HG03575 (cell line): ENCODE measurements at regions not wholly inside any gene's neighbourhood (a gene's known extent, or its start where the extent isn't known, plus 50 kb on each side); places are given as distances from the start of the nearest gene placed in this dataset.

ENCODE experiments used
- ATAC-seq: cut with Tn5 transposase; IDR thresholded peaks from one replicate; pipeline ENCODE4 v1.9.1; 2021; ENCODE audit not compliant: unreplicated experiment, insufficient number of reproducible peaks, low FRiP score; ENCODE audit errors: extremely low read depth

DNA sequence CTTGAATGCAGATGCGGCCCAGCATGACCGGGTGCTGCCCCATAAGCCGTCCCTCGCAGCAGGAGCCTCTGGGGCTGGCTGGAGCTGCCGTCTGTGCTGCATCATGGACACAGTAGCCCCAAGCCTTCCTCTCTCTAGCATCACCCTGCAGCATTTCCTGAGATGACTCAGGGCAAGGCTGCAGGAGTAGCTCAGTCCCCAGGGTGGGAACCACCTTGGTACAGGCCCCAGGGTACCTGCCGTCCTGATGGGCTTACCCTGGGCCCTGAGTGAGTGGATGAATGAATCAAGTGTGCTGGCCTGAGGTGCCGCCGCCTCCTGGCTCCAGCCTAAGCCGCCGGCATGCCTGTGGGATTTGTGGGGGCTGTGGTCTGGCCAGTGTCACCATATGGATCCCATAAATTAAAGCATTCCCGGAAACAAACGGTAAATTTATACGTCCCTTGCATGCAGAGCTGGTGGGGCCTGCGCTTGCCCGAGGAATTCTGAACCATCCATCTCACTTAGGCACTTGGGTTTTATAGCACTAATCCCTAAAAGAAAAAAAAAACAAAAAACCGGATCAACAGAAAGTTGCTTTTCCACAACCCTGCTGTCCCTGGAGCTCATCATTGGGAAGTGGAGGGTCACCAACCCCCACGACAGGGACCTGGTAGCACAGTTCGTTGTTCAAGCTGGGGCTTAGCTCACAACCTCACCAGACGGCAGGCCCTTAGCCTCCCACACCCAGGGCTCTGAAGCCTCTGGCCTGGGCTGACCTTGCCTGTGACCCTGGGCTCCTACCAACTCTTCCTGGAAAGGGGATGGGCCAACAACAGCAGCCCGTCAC, 242.6 kb upstream of the CIBAR2 start:
- no peak for ATAC-seq

DNA sequence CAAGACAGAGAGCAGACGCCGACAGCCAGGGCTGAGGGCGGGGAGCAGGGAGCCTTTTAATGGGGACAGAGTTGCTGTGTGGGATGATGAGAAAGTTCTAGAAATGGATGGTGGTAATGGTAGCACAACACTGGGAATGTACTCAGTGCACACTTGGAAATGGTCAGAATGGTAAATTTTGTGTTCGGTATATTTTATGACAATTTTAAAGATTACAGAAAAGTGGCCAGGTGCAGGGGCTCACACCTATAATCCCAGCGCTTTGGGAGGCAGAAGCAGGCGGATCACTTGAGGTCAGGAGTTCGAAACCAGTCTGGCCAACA, 243.2 kb upstream of the CIBAR2 start:
- ATAC-seq = no peak

DNA sequence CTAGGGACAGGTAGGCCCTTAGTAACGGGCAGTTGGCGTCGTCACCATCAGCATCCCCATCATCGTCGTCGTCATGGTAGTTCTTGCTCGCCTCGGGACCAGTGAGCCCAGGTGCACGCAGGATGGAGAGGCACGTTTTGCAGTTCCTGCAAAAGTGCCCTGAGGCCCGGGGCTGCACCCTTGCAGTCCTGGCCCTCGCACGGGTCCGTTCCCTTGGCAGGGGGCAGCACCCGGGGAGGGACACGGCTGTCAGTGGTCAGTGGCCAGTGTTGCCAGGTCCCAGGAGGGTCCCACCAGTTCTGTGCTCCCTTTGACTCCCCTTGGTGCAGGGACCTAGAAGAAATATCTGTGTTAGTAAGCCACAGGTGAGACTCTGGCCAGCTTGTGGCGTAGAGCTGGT, 243.9 kb upstream of the CIBAR2 start:
- no peak for ATAC-seq

DNA sequence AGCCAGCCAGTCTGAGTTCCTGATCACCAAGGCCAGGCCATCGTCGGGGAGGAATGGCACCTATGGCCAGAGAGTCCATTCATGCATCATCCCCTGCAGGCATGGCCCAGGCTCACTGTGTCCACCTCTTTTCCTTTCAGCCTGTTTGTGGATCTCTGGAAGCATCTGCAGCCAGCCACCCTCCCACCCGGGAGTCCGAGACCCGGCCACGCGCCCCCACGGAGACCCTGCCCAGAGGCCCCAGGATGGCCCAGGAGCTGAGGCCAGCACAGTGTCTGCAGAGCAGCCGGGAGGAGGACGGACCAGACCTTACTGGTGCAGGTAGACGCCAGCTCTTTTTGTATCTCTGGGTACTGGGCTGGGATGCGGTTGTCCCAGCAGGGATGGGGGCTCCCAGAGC, 245.1 kb upstream of the CIBAR2 start:
- ATAC-seq = no peak

DNA sequence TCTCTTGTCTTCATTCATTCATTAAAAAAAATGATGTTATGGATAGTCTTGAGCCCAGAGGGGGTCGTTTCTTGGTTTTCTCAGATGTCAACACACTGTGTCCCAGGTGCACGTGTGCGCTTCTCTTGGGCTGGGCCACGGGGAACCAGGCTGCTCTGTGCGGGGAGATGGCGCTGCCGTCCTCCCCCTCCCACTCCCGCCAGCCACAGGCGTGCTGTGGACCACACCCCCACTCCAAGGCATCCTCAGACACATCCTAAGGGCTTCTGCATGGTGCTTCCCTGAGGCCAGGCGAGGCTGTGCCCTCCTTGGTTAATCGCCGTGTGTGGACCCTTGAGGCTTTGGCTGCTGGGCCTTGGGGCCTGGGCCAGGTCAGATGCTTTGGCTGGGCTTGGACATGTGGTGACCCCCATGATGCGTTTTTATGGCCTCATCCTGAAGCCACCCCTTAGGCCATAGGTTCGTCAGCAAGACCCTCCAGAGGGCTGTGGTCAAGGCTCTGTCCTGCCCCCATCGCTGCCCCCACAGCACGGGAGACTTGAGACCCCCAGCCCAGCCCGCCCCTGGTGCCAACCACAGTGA, 245.7 kb upstream of the CIBAR2 start:
- no peak for ATAC-seq

DNA sequence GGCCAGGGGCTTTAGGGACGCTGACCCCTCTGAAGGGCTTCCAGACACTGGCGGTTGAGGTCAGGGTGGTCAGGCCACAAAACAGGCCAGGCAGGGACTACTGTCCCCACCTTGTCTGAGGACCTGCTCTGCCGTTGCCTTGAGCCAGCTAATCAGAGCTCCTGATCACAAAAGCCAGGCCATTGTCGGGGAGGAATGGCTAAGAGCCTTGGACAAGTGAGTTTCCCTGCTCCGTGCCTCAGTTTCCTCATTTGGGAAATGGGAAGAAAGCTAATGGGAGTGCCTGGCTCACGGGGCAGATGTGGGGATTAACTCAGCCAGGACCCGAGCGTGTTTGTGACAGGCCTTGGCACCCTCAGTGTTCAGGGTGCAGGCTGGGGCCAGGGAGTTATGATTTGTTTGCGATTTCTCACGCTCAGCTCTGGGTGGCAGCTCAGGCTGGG, 246.5 kb upstream of the CIBAR2 start:
- ATAC-seq = no peak

DNA sequence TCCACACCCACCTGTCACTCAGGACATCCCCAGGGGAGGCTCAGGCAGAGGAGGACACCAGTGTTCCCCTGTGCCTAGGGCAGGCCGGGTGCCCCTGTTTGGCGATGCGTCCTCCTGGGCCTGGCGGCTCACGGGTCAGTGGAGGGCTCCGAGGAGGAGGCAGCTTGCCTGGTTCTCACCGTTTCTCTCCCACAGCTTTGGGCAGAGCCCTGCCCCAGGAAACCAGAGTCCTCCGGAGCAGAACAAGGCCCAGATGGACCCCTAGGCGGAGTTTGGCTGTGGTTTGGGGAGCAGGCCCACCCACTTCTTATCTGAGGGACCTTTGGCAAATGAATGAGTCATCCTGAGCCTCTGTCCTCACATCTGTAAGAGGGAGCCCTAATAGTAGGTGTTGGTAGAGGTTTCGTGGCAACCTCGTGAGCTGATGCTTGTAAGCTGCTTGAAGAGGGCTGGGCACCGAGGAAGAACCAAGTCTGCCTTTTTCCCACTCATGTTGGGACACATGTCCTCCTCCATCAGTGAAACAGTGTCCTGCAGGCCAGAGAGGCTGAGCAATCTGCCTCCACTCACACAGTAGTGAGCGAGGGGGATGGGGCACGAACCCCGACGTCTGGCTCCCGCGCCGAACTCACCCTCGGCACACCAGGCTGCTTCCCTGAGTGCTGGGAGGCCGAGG, 247.0 kb upstream of the CIBAR2 start:
- ATAC-seq = no peak

DNA sequence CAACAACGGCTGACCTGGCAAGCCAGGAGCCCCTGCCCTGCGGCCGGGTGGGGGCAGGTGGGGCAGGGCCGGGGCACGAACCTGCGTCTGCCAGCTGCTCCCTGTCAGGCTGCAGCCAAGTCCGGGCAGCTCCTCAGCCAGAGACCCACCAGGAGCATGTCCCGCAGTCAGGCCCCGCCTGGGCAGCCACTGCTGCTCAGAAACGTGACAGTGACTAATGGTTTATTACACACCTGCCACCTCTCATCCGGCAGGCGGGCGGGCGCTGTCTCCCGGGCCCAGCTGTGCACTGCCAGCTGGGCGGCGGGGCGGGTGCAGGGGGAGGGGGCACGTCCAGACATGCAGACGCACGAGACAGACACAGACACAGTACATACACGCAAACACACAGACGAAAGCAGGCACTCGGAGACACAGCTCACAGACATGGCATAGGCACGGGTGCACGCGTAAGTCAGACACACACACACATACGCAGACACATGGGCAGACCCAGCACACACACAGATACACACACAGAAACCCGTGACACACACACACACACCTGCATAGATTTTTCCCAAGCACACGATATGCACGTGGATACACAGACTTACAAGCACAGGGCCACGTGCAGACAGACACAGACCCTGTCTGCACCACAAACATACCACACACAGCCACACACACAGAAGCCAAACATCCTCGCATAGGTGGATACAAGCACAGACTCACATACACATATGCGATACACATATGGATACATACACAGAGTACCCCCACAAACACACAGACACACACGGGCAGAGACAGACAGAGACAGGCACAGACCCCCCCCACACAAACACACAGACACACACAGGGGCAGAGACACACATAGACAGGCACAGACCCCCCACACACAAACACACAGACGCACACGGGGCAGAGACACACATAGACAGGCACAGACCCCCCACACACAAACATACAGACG, 248.3 kb upstream of the CIBAR2 start:
- no peak for ATAC-seq

DNA sequence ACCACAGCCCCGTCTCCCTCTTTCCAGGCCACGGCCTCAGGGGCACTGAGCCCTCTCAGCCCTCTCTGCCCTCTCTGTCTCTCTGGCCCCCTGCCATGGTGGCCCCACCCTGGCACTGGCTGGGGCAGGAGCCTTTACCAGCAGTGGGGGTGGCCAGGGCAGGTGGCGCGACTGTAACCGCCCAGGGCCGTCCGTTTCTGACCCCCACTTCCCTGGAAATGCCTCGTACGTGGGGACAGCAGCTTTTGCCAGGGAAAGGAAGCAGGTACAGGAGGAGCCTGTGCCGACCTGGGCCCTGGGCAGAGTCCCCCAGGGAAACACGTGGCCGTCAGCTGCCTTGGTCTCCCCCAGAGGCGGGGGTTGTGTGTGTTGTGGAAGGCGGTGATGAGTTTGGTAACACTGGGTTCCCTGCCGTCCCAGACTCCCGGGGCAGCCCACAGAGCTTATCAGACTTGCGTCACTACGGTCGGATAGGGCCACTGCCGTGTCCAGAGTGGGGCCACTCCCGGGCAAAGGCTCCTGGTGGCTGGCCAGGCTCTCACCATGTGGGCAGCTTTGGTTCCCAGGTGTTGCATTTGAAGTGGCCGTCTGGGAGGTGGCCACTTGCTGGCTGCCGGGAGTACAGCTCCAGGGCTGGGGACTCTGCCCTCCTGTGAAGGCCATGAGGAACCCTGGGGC, 249.3 kb upstream of the CIBAR2 start:
- ATAC-seq = no peak

DNA sequence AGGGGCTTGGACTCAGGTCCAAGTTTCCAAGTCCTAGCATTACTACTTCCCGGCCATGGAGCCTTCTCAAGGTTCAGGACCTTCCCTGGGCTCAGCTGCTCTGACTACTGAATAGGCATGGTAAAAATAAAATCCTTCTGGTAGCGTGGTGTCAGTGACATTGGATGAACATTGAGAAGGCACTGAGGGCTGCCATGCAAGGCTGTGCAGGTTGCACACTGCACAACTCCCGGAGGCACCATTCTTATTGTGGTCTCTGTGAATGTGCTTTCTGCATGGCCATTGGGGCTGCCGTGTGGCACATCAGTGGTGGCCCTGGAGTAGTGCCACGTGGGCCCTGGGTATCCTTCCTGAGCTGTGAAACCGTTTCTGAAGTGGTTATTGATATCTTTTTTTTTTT, 250.2 kb upstream of the CIBAR2 start:
- no peak for ATAC-seq

DNA sequence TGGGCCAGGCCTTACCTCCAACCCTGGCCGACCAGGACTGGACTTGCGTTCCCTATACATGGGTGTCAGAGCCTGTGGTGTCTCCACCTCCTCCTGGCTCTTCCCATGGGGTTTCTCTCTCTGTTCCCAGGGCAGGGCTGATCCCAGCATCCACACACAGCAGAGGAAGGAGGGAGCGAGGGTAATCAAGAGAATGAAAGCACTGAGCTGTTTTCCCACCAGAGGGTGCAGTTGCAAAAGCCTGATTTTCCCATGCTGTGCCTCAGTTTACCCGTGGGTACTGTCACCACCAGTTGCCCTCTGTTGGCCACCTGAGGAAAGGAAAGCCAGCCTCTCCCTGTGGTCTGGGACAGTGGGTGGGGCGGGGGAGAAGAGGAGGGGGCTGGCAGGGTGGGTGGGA, 249.7 kb upstream of the GSE1 start:
- no peak for ATAC-seq

DNA sequence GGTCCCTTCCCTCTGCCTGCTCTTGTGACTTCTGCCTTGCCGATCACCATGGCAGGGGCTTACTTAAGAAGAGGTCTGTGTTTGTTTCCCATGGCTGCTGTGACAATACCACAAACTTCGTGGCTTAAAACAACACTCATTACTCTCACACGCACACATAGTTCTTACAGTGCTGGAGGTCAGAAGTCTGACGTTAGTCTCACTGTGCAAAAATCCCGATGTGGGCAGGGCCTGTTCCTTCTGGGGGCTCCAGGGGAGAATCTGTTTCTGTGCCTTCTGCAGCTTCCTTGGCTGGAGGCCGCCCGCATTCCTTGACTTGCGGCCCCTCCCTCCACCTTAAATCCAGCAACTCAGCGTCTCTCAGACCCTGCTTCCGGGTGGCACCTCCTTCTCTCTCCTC, 249.2 kb upstream of the GSE1 start:
- no peak for ATAC-seq

DNA sequence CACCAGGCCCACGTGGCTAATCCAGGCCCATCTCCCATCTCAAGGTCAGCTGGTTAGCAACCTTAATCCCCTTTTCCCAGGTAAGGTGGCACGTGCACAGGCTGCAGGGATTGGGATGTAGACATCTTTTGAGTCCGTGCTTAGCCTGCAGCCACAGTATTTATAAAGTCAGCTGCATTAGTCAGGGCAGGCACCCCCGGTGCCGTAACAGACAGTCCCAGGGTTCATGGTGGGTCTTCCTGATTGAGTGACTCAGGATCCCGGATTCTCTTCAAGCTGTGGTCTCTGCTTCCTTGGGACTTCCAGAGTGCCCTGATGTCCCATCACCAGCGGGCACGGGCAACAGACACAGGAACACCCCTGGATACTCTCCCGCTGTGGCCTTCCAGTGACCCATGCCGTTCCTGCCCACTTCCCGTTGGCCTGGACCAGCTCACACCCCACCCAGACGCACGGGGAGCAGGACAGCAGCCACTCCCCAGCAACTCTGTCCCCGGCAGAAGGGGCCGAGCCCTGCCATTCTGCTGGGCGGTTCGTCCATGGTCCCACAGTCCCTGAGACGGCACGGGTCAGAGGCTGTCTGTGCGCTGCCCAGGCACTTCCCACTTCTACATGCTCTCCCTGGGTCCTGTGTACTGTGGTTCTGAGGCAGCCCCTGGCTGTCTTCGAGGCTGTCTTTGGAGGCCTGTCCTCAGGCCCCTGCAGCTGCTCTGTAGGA, 248.6 kb upstream of the GSE1 start:
- no peak for ATAC-seq

DNA sequence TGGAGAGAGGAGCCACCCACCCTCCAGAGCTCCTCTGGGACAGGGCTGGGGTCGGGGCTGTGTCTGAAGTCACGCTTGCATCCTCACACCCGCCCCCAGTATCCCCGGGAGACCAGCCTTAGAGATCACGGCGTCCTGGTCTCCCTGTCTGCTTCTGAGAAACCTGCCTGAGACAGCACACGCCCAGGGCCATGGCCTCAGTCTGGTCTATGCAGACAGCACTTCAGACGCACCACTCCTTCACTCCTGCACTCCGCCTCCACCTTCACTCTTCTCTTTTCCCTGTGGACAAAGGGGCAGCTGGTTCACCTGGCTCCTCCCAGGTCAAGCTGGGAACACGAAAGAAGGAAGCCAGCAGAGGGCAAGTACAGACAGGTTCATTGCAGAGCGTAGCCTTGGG, 248.0 kb upstream of the GSE1 start:
- ATAC-seq = no peak

DNA sequence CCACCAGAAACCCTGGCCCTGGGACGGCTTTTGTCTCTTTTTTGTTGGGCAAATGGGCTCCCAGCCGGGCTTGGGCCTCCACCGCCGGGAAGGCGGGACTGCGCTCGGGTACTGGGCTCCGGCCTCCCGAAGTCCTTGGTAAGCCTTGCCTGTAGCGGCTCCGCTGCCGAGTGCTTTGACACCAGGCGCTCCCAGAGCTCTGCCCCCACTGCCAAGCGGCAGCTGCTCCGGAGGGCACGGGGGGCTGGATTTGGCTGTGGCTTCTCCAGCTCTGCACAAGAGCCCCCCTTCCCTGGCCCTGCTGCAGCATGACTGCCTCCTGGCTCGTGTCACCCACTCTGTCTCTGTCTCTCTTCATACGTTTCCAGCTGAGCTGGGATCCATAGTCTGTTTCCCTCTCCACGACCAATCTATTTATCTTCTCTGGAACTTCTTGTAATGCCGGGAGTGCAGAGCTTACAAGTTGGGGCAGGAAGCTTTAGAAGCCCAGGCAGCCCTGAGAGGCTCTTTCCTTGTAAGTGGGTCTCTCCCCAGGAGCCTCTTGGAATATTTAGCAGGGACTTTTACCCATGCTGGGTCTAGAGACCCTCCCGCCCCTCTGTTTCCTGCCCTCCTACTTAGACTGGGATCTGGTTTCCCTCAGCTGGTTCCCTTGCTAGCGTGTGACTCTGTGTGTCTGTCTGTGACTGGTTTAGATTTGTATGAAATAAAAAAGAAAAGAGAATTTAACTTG, 246.9 kb upstream of the GSE1 start:
- ATAC-seq = no peak

DNA sequence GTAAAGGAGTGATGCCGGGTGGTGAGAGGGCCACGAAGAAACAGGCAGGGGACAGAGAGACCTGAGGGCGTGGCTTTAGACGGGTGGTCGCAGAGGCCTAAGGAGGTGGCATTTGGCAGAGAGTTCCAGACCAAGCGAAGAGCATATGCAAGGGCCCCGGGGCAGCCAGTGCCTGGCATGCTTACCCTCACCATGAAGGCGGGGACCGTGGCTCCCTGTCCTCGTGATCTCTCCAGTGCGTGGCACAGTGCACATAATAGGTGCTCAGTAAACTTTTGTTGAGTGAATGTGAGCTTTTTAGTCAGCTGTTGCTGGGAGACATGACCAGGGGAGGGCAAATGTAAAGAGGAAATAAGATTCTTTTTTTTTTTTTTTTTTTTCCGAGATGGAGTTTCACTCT, 245.6 kb upstream of the GSE1 start:
- ATAC-seq = no peak

DNA sequence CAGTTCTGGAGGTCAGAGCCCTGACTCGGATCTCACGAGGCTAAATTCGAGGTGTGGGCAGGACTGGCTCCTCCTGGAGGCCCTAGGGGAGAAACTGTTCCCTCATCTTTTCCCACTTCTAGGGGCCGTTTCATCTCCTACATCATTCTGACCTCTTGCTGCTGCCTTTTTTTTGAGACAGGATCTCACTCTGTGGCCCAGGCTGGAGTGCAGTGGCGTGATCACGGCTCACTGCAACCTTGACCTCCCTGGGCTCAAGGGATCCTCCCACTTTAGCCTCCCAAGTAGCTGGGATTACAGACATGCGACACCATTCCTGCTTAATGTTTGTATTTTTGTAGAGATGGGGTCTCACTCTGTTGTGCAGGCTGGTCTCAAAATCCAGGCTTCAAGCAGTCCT, 244.1 kb upstream of the GSE1 start:
- ATAC-seq = no peak
